Mesendoderm (in vitro differentiated cells): ENCODE measurements at regions not wholly inside any gene's neighbourhood (a gene's known extent, or its start where the extent isn't known, plus 50 kb on each side); places are given as distances from the start of the nearest gene placed in this dataset.

Source experiments
- DNase-seq: peaks from one replicate; pipeline ENCODE4 v3.0.0; 2013
- H2AK5ac ChIP-seq: 2 replicates; pipeline ENCODE4 v1.6.1; 2013; ENCODE audit warnings: low read length, inconsistent platforms
- H2BK120ac ChIP-seq: 2 replicates; pipeline ENCODE4 v1.6.1; 2013; ENCODE audit warnings: low read depth, mild to moderate bottlenecking, low read length, moderate library complexity, mixed read lengths
- H2BK15ac ChIP-seq: replicated peaks from 2 replicates; pipeline ENCODE4 v1.6.1; 2013; ENCODE audit warnings: low read depth, mild to moderate bottlenecking, moderate library complexity
- H2BK5ac ChIP-seq: 2 replicates; pipeline ENCODE4 v1.6.1; 2013; ENCODE audit warnings: low read length, inconsistent platforms
- H3K18ac ChIP-seq: 2 replicates; pipeline ENCODE4 v1.6.1; 2013; ENCODE audit warnings: mild to moderate bottlenecking, low read length, mixed read lengths
- H3K23ac ChIP-seq: one replicate; pipeline ENCODE4 v1.6.1; 2013; ENCODE audit warnings: low read length
- H3K27ac ChIP-seq: 2 replicates; pipeline ENCODE4 v1.5.1; 2013; ENCODE audit warnings: low read depth, mild to moderate bottlenecking, inconsistent platforms, low read length, moderate library complexity
- H3K27me3 ChIP-seq: 2 replicates; pipeline ENCODE4 v1.6.1; 2013; ENCODE audit warnings: low read length, control low read depth, mild to moderate bottlenecking, inconsistent platforms; ENCODE audit not compliant: insufficient read depth, poor library complexity
- H3K36me3 ChIP-seq: 2 replicates; pipeline ENCODE4 v1.6.1; 2013; ENCODE audit warnings: low read length, inconsistent platforms; ENCODE audit not compliant: control insufficient read depth, insufficient read depth
- H3K4ac ChIP-seq: one replicate; pipeline ENCODE4 v1.6.1; 2013; ENCODE audit warnings: low read depth, mild to moderate bottlenecking, low read length, moderate library complexity
- H3K4me1 ChIP-seq: 2 replicates; pipeline ENCODE4 v1.6.1; 2013; ENCODE audit warnings: low read depth, low read length, inconsistent platforms; ENCODE audit not compliant: control insufficient read depth
- H3K4me2 ChIP-seq: 2 replicates; pipeline ENCODE4 v1.6.1; 2013; ENCODE audit warnings: low read length
- H3K4me3 ChIP-seq: 2 replicates; pipeline ENCODE4 v1.5.1; 2013; ENCODE audit warnings: mild to moderate bottlenecking, low read length
- H3K56ac ChIP-seq: one replicate; pipeline ENCODE4 v1.6.1; 2013; ENCODE audit warnings: low read length
- H3K79me1 ChIP-seq: 2 replicates; pipeline ENCODE4 v1.6.1; 2013; ENCODE audit warnings: low read length, inconsistent platforms
- H3K79me2 ChIP-seq: 2 replicates; pipeline ENCODE4 v1.6.1; 2013; ENCODE audit warnings: mild to moderate bottlenecking, low read length; ENCODE audit not compliant: control insufficient read depth, insufficient read depth
- H3K9ac ChIP-seq: 2 replicates; pipeline ENCODE4 v1.6.1; 2013; ENCODE audit warnings: low read length, inconsistent platforms
- H4K5ac ChIP-seq: one replicate; pipeline ENCODE4 v1.6.1; 2013; ENCODE audit warnings: low read length
- H4K8ac ChIP-seq: one replicate; pipeline ENCODE4 v1.6.1; 2013; ENCODE audit warnings: low read depth, mild to moderate bottlenecking, control low read depth, low read length, moderate library complexity
- WGBS: extraction: QIAGEN DNeasy Blood & Tissue Kit; methylation state at CpG from one replicate; pipeline ENCODE4 v1.1.7; 2013; ENCODE audit warnings: low lambda C conversion rate, missing lambda C conversion rate; ENCODE audit not compliant: insufficient coverage; ENCODE audit errors: extremely low coverage; 5-methylcytosine and 5-hydroxymethylcytosine counted together

DNA sequence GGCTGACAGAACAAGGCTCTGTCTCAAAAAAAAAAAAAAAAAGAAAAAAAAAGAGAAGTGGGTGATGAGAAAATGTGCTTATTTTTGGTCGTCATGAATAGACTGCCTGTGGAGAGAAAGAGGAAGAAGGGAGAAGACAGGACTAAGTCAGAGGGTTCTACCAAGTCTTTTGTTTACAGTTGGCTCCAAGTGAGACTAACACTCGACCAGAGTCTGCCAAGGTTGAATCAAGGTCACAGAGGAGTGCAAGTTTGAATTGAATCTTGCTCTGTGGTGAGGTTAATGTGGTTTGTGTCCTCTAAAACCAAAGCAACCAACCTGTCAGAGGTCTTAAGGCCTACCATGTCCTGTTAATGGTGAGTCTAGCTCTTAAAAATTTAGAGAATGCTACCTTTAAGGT lies 334.1 kb upstream of the GRM7 start:
- no peak overlapping the region for H3K4ac ChIP-seq

GRCh38 chr3:6528951-6529350 lies 332.0 kb upstream of the GRM7 start:
- no peak overlapping the region for H4K8ac ChIP-seq
- no peak for DNase-seq
- no peak overlapping the region for H3K4ac ChIP-seq
- H3K4me2 ChIP-seq, result no peak overlapping the region
- H2BK15ac ChIP-seq, result no peak overlapping the region
- no peaks in the 10 kb centered on the region for H3K27me3 ChIP-seq
- H3K9ac ChIP-seq, result no peak overlapping the region
- H3K79me1 ChIP-seq, result no peaks in the 10 kb centered on the region
- no peaks in the 10 kb centered on the region for H3K36me3 ChIP-seq
- no peak overlapping the region for H4K5ac ChIP-seq
- H3K27ac ChIP-seq, result no peak overlapping the region
- no peak overlapping the region for H3K4me3 ChIP-seq
- no peak overlapping the region for H3K18ac ChIP-seq
- no peak overlapping the region for H3K23ac ChIP-seq
- H2BK120ac ChIP-seq, result no peak overlapping the region
- no peak overlapping the region for H3K56ac ChIP-seq
- no peaks in the 10 kb centered on the region for H3K4me1 ChIP-seq
- no peak overlapping the region for H2AK5ac ChIP-seq
- no peaks in the 10 kb centered on the region for H3K79me2 ChIP-seq
- H2BK5ac ChIP-seq, result no peak overlapping the region

More for the DNA sequence above, 334.1 kb upstream of the GRM7 start:
- H3K56ac ChIP-seq, result no peak overlapping the region
- H3K27me3 ChIP-seq, result no peaks in the 10 kb centered on the region
- no peak overlapping the region for H2BK5ac ChIP-seq
- H3K23ac ChIP-seq, result no peak overlapping the region
- H3K27ac ChIP-seq, result no peak overlapping the region
- WGBS, result no CpG with 5 or more reads among the region's 2 CpGs
- H3K4me1 ChIP-seq, result no peaks in the 10 kb centered on the region
- H3K79me2 ChIP-seq, result no peaks in the 10 kb centered on the region
- H3K4me3 ChIP-seq, result no peak overlapping the region
- no peak overlapping the region for H3K4me2 ChIP-seq
- H3K36me3 ChIP-seq, result no peaks in the 10 kb centered on the region
- H2BK120ac ChIP-seq, result no peak overlapping the region
- no peak overlapping the region for H4K8ac ChIP-seq
- no peaks in the 10 kb centered on the region for H3K79me1 ChIP-seq
- H2AK5ac ChIP-seq, result no peak overlapping the region
- no peak overlapping the region for H4K5ac ChIP-seq
- no peak for DNase-seq
- no peak overlapping the region for H3K18ac ChIP-seq
- no peak overlapping the region for H2BK15ac ChIP-seq
- H3K9ac ChIP-seq, result no peak overlapping the region

DNA sequence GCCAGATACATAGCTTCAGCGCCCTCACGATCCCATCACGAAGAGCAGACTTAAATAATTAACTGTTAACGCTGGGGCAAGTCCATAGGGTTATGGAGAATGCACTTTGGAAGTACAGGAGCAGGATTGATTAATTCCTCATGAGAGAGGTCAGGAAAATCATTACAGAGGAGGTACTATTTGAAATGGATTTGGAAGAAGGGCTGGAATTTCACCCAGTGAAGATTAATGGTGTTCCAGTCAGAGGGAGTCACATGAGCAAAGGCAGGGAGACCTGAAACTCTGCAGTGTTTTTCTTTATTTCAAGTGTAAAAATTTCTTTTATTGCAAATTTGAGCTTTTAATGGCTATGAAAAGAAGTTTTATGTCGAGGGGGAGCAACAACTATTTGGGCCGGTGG lies 329.8 kb upstream of the GRM7 start:
- no peak overlapping the region for H3K23ac ChIP-seq
- no peak overlapping the region for H3K9ac ChIP-seq
- no peak overlapping the region for H3K56ac ChIP-seq
- H3K27ac ChIP-seq, result no peak overlapping the region
- no peak overlapping the region for H2AK5ac ChIP-seq
- DNase-seq, result no peak
- H2BK120ac ChIP-seq, result no peak overlapping the region
- H3K27me3 ChIP-seq, result no peaks in the 10 kb centered on the region
- H3K4ac ChIP-seq, result no peak overlapping the region
- no CpG with 5 or more reads among the region's 6 CpGs for WGBS
- no peak overlapping the region for H2BK5ac ChIP-seq
- no peak overlapping the region for H4K5ac ChIP-seq
- H3K36me3 ChIP-seq, result no peaks in the 10 kb centered on the region
- H3K4me2 ChIP-seq, result no peak overlapping the region
- H3K4me3 ChIP-seq, result no peak overlapping the region
- H3K79me1 ChIP-seq, result no peaks in the 10 kb centered on the region
- no peak overlapping the region for H3K18ac ChIP-seq
- no peak overlapping the region for H4K8ac ChIP-seq
- H2BK15ac ChIP-seq, result no peak overlapping the region
- no peaks in the 10 kb centered on the region for H3K4me1 ChIP-seq
- no peaks in the 10 kb centered on the region for H3K79me2 ChIP-seq

GRCh38 chr3:6532101-6532500 lies 328.8 kb upstream of the GRM7 start:
- WGBS, result no CpG with 5 or more reads among the region's 3 CpGs
- no peak for DNase-seq
- no peaks in the 10 kb centered on the region for H3K36me3 ChIP-seq
- no peaks in the 10 kb centered on the region for H3K27me3 ChIP-seq
- H3K23ac ChIP-seq, result no peak overlapping the region
- no peak overlapping the region for H3K4me2 ChIP-seq
- H3K4me3 ChIP-seq, result no peak overlapping the region
- no peak overlapping the region for H4K8ac ChIP-seq
- H3K4me1 ChIP-seq, result no peaks in the 10 kb centered on the region
- H3K27ac ChIP-seq, result no peak overlapping the region
- H2BK15ac ChIP-seq, result no peak overlapping the region
- H3K79me1 ChIP-seq, result no peaks in the 10 kb centered on the region
- no peak overlapping the region for H3K4ac ChIP-seq
- no peak overlapping the region for H2BK5ac ChIP-seq
- H3K56ac ChIP-seq, result no peak overlapping the region
- H2BK120ac ChIP-seq, result no peak overlapping the region
- no peak overlapping the region for H2AK5ac ChIP-seq
- H4K5ac ChIP-seq, result no peak overlapping the region
- no peak overlapping the region for H3K18ac ChIP-seq
- H3K79me2 ChIP-seq, result no peaks in the 10 kb centered on the region
- H3K9ac ChIP-seq, result no peak overlapping the region

- H4K5ac ChIP-seq, result no peak overlapping the region
- H2BK5ac ChIP-seq, result no peak overlapping the region
- no peaks in the 10 kb centered on the region for H3K36me3 ChIP-seq
- H3K23ac ChIP-seq, result no peak overlapping the region
- H3K27me3 ChIP-seq, result no peaks in the 10 kb centered on the region
- H2AK5ac ChIP-seq, result no peak overlapping the region
- H3K56ac ChIP-seq, result no peak overlapping the region
- no peak overlapping the region for H3K4me3 ChIP-seq
- WGBS, result no CpG with 5 or more reads among the region's 6 CpGs
- H2BK120ac ChIP-seq, result no peak overlapping the region
- H3K79me2 ChIP-seq, result no peaks in the 10 kb centered on the region
- H3K79me1 ChIP-seq, result no peaks in the 10 kb centered on the region
- no peak overlapping the region for H3K4me2 ChIP-seq
- H3K27ac ChIP-seq, result no peak overlapping the region
- no peak overlapping the region for H4K8ac ChIP-seq
- no peak overlapping the region for H3K4ac ChIP-seq
- H2BK15ac ChIP-seq, result no peak overlapping the region
- H3K9ac ChIP-seq, result no peak overlapping the region
- H3K18ac ChIP-seq, result no peak overlapping the region
- no peak for DNase-seq
- H3K4me1 ChIP-seq, result no peaks in the 10 kb centered on the region
Observed at GRCh38 chr3:6540981-6541380, 319.9 kb upstream of the GRM7 start.

DNA sequence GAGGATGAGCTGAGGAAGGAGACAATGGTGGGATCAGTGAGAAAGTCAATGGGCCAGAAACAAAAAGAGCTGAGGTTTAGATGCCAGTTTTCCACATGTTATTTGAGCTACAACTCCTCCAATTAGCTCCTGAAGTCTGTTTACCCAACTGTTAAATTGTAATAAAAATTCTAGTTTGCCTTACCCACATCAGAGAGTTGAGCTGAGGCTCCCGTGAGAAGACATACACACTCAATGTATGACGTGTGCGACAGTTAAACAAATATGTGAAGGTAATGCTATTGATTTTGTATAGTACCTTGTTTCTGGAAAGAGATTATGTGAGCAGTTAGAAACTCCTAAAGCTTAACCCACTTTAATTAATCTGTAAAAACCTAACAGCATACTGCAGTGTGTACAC lies 318.1 kb upstream of the GRM7 start:
- Histone ChIP-seq H2AK5ac (no peak overlapping the region), H2BK5ac (no peak overlapping the region), H3K27ac (no peak overlapping the region), H3K4me3 (no peak overlapping the region), H4K5ac (no peak overlapping the region), H3K79me1 (no peaks in the 10 kb centered on the region), H3K4me2 (no peak overlapping the region), H3K23ac (no peak overlapping the region), H3K79me2 (no peaks in the 10 kb centered on the region), H3K36me3 (no peaks in the 10 kb centered on the region), H3K9ac (no peak overlapping the region), H3K4ac (no peak overlapping the region), H3K56ac (no peak overlapping the region), H3K4me1 (no peaks in the 10 kb centered on the region), H3K27me3 (no peaks in the 10 kb centered on the region), H4K8ac (no peak overlapping the region), H3K18ac (no peak overlapping the region), H2BK120ac (no peak overlapping the region), H2BK15ac (no peak overlapping the region)
- DNase-seq, result no peak
- WGBS, result no CpG with 5 or more reads among the region's 3 CpGs
